ENCODE measurements at regions not wholly inside any gene's neighbourhood (a gene's known extent, or its start where the extent isn't known, plus 50 kb on each side); places are given as distances from the start of the nearest gene placed in this dataset.

- no peaks in the 10 kb centered on the region for H3K36me3 ChIP-seq (ENCODE audit: insufficient read depth, insufficient read length, low read length)
- DNase-seq (ENCODE audit: low read depth, low spot score) = no peak
- no peak overlapping the region for H3K4me3 ChIP-seq (ENCODE audit: insufficient read length, low read depth)
- no peaks in the 10 kb centered on the region for H3K27me3 ChIP-seq (ENCODE audit: insufficient read depth, insufficient read length)
- no peaks in the 10 kb centered on the region for H3K9me3 ChIP-seq (ENCODE audit: insufficient read depth, low read length)
- no peak overlapping the region for H3K9ac ChIP-seq (ENCODE audit: insufficient read length, low read depth)
- H3K4me1 ChIP-seq (ENCODE audit: insufficient read depth, insufficient read length) = no peaks in the 10 kb centered on the region
- TF ChIP-seq ZNF274 (IDR thresholded peaks at IDR 0.05; ENCODE audit: low read depth, low read length) (no peak), SUZ12 (IDR thresholded peaks at IDR 0.05; ENCODE audit: extremely low read depth, insufficient read depth, insufficient read length) (no peak), YY1 (IDR thresholded peaks at IDR 0.05; ENCODE audit: insufficient read depth, insufficient read length) (no peak)
Measured at GRCh38 chr13:64648293-64648692, 2581.8 kb downstream of the PCDH9 start.

GRCh38 chr13:64643066-64643465 lies 2587.1 kb downstream of the PCDH9 start:
- Histone ChIP-seq H3K27me3 (ENCODE audit: insufficient read depth, insufficient read length) (no peaks in the 10 kb centered on the region), H3K9me3 (ENCODE audit: insufficient read depth, low read length) (no peaks in the 10 kb centered on the region), H3K9ac (ENCODE audit: insufficient read length, low read depth) (no peak overlapping the region), H3K4me3 (ENCODE audit: insufficient read length, low read depth) (no peak overlapping the region), H3K36me3 (ENCODE audit: insufficient read depth, insufficient read length, low read length) (no peaks in the 10 kb centered on the region), H3K4me1 (ENCODE audit: insufficient read depth, insufficient read length) (no peaks in the 10 kb centered on the region)
- no peak for TF ChIP-seq YY1 (IDR thresholded peaks at IDR 0.05; ENCODE audit: insufficient read depth, insufficient read length)
- no peak for TF ChIP-seq SUZ12 (IDR thresholded peaks at IDR 0.05; ENCODE audit: extremely low read depth, insufficient read depth, insufficient read length)
- no peak for TF ChIP-seq ZNF274 (IDR thresholded peaks at IDR 0.05; ENCODE audit: low read depth, low read length)
- DNase-seq (ENCODE audit: low read depth, low spot score) = no peak

DNA sequence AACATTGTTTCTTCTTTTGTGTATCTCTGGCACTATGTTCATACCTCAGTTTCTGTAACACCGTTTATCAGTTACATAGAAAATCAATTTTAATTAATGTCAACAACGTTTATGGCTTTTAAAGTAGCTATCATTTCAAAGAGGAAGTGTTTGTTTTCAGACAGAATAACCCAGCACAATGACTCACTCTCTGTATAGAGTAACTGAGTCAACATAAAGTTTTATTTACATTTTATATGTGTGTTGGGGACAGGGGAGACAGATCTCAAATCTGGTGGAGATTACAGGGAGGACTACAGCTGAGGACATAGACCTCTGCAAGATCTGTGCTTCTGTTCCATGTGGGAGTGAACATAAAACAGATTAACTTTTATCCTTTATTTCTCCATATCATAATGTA lies 2590.1 kb downstream of the PCDH9 start:
- Histone ChIP-seq H3K9me3 (ENCODE audit: insufficient read depth, low read length) (no peaks in the 10 kb centered on the region), H3K9ac (ENCODE audit: insufficient read length, low read depth) (no peak overlapping the region), H3K4me1 (ENCODE audit: insufficient read depth, insufficient read length) (no peaks in the 10 kb centered on the region), H3K4me3 (ENCODE audit: insufficient read length, low read depth) (no peak overlapping the region), H3K27me3 (ENCODE audit: insufficient read depth, insufficient read length) (no peaks in the 10 kb centered on the region), H3K36me3 (ENCODE audit: insufficient read depth, insufficient read length, low read length) (no peaks in the 10 kb centered on the region)
- no peak for DNase-seq (ENCODE audit: low read depth, low spot score)
- TF ChIP-seq SUZ12 (IDR thresholded peaks at IDR 0.05; ENCODE audit: extremely low read depth, insufficient read depth, insufficient read length) (no peak), YY1 (IDR thresholded peaks at IDR 0.05; ENCODE audit: insufficient read depth, insufficient read length) (no peak), ZNF274 (IDR thresholded peaks at IDR 0.05; ENCODE audit: low read depth, low read length) (no peak)

DNA sequence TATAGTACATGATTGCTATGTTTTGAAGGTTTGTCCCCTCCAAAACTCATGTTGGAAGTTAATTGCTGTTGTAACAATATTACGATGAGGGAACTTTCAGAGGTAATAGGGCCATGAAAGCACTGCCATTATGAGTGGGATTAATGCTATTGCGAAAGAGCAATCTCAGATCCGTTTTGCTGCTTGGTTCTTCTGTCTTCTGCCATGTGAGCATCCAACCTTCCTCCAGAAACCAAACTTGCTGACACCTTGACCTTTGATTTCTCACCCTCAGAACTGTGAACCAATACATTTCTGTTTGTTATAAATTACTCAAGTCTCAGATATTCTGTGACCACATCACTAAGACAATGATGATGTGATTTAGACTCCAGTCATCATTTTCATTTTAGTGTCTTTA lies 2590.9 kb downstream of the PCDH9 start:
- no peaks in the 10 kb centered on the region for H3K9me3 ChIP-seq (ENCODE audit: insufficient read depth, low read length)
- no peaks in the 10 kb centered on the region for H3K27me3 ChIP-seq (ENCODE audit: insufficient read depth, insufficient read length)
- no peak overlapping the region for H3K9ac ChIP-seq (ENCODE audit: insufficient read length, low read depth)
- H3K4me1 ChIP-seq (ENCODE audit: insufficient read depth, insufficient read length) = no peaks in the 10 kb centered on the region
- TF ChIP-seq YY1 (IDR thresholded peaks at IDR 0.05; ENCODE audit: insufficient read depth, insufficient read length) (no peak), ZNF274 (IDR thresholded peaks at IDR 0.05; ENCODE audit: low read depth, low read length) (no peak), SUZ12 (IDR thresholded peaks at IDR 0.05; ENCODE audit: extremely low read depth, insufficient read depth, insufficient read length) (no peak)
- DNase-seq (ENCODE audit: low read depth, low spot score) = no peak
- H3K36me3 ChIP-seq (ENCODE audit: insufficient read depth, insufficient read length, low read length) = no peaks in the 10 kb centered on the region
- H3K4me3 ChIP-seq (ENCODE audit: insufficient read length, low read depth) = no peak overlapping the region

GRCh38 chr13:64633948-64634347 lies 2596.2 kb downstream of the PCDH9 start:
- no peak for DNase-seq (ENCODE audit: low read depth, low spot score)
- Histone ChIP-seq H3K4me1 (ENCODE audit: insufficient read depth, insufficient read length) (no peaks in the 10 kb centered on the region), H3K36me3 (ENCODE audit: insufficient read depth, insufficient read length, low read length) (no peaks in the 10 kb centered on the region), H3K4me3 (ENCODE audit: insufficient read length, low read depth) (no peak overlapping the region), H3K9me3 (ENCODE audit: insufficient read depth, low read length) (no peaks in the 10 kb centered on the region), H3K9ac (ENCODE audit: insufficient read length, low read depth) (no peak overlapping the region), H3K27me3 (ENCODE audit: insufficient read depth, insufficient read length) (no peaks in the 10 kb centered on the region)
- no peak for TF ChIP-seq ZNF274 (IDR thresholded peaks at IDR 0.05; ENCODE audit: low read depth, low read length)
- TF ChIP-seq YY1 (IDR thresholded peaks at IDR 0.05; ENCODE audit: insufficient read depth, insufficient read length) = no peak
- no peak for TF ChIP-seq SUZ12 (IDR thresholded peaks at IDR 0.05; ENCODE audit: extremely low read depth, insufficient read depth, insufficient read length)

DNA sequence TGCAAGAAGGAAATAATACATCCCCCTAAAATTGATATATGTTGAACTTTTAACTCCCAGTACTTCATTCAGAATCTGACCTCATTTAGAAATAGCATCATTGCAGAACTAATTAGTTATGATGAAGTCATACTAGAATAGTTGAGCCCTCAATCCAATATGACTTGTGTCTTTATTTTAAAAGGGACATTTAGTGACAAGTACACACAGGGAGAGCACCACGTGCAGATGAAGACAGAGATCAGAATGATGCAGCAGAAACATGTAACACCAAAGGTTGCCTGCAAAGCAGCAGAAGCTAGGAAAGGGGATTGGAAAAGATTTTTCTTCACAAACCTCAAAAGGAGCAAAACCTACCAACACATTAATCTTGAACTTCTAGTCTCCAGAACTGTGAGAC lies 2602.5 kb downstream of the PCDH9 start:
- Histone ChIP-seq H3K4me1 (ENCODE audit: insufficient read depth, insufficient read length) (no peaks in the 10 kb centered on the region), H3K9ac (ENCODE audit: insufficient read length, low read depth) (no peak overlapping the region), H3K36me3 (ENCODE audit: insufficient read depth, insufficient read length, low read length) (no peaks in the 10 kb centered on the region), H3K4me3 (ENCODE audit: insufficient read length, low read depth) (no peak overlapping the region), H3K9me3 (ENCODE audit: insufficient read depth, low read length) (no peaks in the 10 kb centered on the region), H3K27me3 (ENCODE audit: insufficient read depth, insufficient read length) (no peaks in the 10 kb centered on the region)
- no peak for TF ChIP-seq SUZ12 (IDR thresholded peaks at IDR 0.05; ENCODE audit: extremely low read depth, insufficient read depth, insufficient read length)
- no peak for TF ChIP-seq ZNF274 (IDR thresholded peaks at IDR 0.05; ENCODE audit: low read depth, low read length)
- TF ChIP-seq YY1 (IDR thresholded peaks at IDR 0.05; ENCODE audit: insufficient read depth, insufficient read length) = no peak
- no peak for DNase-seq (ENCODE audit: low read depth, low spot score)

- H3K4me3 ChIP-seq (ENCODE audit: insufficient read length, low read depth) = no peak overlapping the region
- no peaks in the 10 kb centered on the region for H3K27me3 ChIP-seq (ENCODE audit: insufficient read depth, insufficient read length)
- H3K9ac ChIP-seq (ENCODE audit: insufficient read length, low read depth) = no peak overlapping the region
- no peak for DNase-seq (ENCODE audit: low read depth, low spot score)
- no peaks in the 10 kb centered on the region for H3K4me1 ChIP-seq (ENCODE audit: insufficient read depth, insufficient read length)
- H3K36me3 ChIP-seq (ENCODE audit: insufficient read depth, insufficient read length, low read length) = no peaks in the 10 kb centered on the region
- H3K9me3 ChIP-seq (ENCODE audit: insufficient read depth, low read length) = no peaks in the 10 kb centered on the region
- no peak for TF ChIP-seq SUZ12 (IDR thresholded peaks at IDR 0.05; ENCODE audit: extremely low read depth, insufficient read depth, insufficient read length)
- TF ChIP-seq ZNF274 (IDR thresholded peaks at IDR 0.05; ENCODE audit: low read depth, low read length) = no peak
- no peak for TF ChIP-seq YY1 (IDR thresholded peaks at IDR 0.05; ENCODE audit: insufficient read depth, insufficient read length)
Measured at GRCh38 chr13:64626105-64626504, 2604.0 kb downstream of the PCDH9 start.

DNA sequence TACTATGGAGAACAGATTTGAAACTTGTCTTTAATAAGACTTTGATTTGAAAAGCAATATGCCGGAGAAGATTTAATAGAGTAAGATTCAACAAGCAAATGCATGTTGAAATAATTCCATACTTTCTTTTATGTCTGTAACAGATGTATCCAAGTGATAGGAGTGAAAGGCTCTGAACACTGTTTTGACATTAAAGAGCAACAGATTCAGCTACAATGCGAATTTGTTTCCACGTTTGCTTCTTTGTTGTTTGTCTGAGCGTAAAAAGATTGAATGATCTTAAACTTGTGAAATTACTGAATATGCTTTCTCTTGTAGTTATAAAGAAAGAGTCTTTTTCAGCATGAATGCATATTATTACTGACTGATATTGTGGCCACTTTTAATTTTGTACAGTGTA lies 2612.9 kb downstream of the PCDH9 start:
- Histone ChIP-seq H3K36me3 (ENCODE audit: insufficient read depth, insufficient read length, low read length) (no peaks in the 10 kb centered on the region), H3K27me3 (ENCODE audit: insufficient read depth, insufficient read length) (no peaks in the 10 kb centered on the region), H3K9ac (ENCODE audit: insufficient read length, low read depth) (no peak overlapping the region), H3K4me3 (ENCODE audit: insufficient read length, low read depth) (no peak overlapping the region), H3K4me1 (ENCODE audit: insufficient read depth, insufficient read length) (no peaks in the 10 kb centered on the region), H3K9me3 (ENCODE audit: insufficient read depth, low read length) (no peaks in the 10 kb centered on the region)
- TF ChIP-seq YY1 (IDR thresholded peaks at IDR 0.05; ENCODE audit: insufficient read depth, insufficient read length) (no peak), ZNF274 (IDR thresholded peaks at IDR 0.05; ENCODE audit: low read depth, low read length) (no peak), SUZ12 (IDR thresholded peaks at IDR 0.05; ENCODE audit: extremely low read depth, insufficient read depth, insufficient read length) (no peak)
- no peak for DNase-seq (ENCODE audit: low read depth, low spot score)
